GM18499 (cell line): ENCODE measurements at regions not wholly inside any gene's neighbourhood (a gene's known extent, or its start where the extent isn't known, plus 50 kb on each side); places are given as distances from the start of the nearest gene placed in this dataset.
A peak's percentile ranks its signal among the peaks of the same experiment; 100 is the strongest.
"Not testable (repeated sequence)": the region's sequence is repeated elsewhere in the genome, so short reads cannot be mapped to it uniquely, and the experiment has no call there.

Source experiments
- ATAC-seq: cut with Tn5 transposase; IDR thresholded peaks from one replicate; pipeline ENCODE4 v1.9.1; 2021; ENCODE audit warnings: moderate number of reproducible peaks; ENCODE audit not compliant: insufficient read depth, unreplicated experiment

GRCh38 chr9:90132866-90133265 lies 509.8 kb downstream of the DIRAS2 start:
- ATAC-seq, result no peak

GRCh38 chr9:90137801-90138200 lies 504.8 kb downstream of the DIRAS2 start:
- no peak for ATAC-seq

- ATAC-seq, result no peak
These were observed 502.3 kb downstream of the DIRAS2 start for GRCh38 chr9:90140131-90140818.

- no peak for ATAC-seq
These were observed 500.9 kb downstream of the DIRAS2 start for GRCh38 chr9:90141723-90142122.

- no peak for ATAC-seq
These were observed 500.0 kb downstream of the DIRAS2 start for GRCh38 chr9:90142580-90142979.

GRCh38 chr9:90147426-90147825 lies 495.2 kb downstream of the DIRAS2 start:
- no peak for ATAC-seq

- ATAC-seq, result no peak
These were observed 486.3 kb downstream of the DIRAS2 start for GRCh38 chr9:90156318-90156717.

GRCh38 chr9:90162326-90162725 lies 480.3 kb downstream of the DIRAS2 start:
- ATAC-seq, result no peak

- ATAC-seq, result no peak
These were observed 479.8 kb downstream of the DIRAS2 start for GRCh38 chr9:90162819-90163218.

GRCh38 chr9:90165281-90165680 lies 477.3 kb downstream of the DIRAS2 start:
- no peak for ATAC-seq

- ATAC-seq, result not testable (repeated sequence)
These were observed 476.2 kb downstream of the DIRAS2 start for GRCh38 chr9:90166374-90166773.

- no peak for ATAC-seq
These were observed 474.7 kb downstream of the DIRAS2 start for GRCh38 chr9:90167914-90168313.

- no peak for ATAC-seq
These were observed 473.1 kb downstream of the DIRAS2 start for GRCh38 chr9:90169490-90169889.

- ATAC-seq, result not testable (repeated sequence)
These were observed 468.7 kb downstream of the DIRAS2 start for GRCh38 chr9:90173935-90174334.

GRCh38 chr9:90174346-90174745 lies 468.3 kb downstream of the DIRAS2 start:
- ATAC-seq, result not testable (repeated sequence)

- no peak for ATAC-seq
These were observed 467.4 kb downstream of the DIRAS2 start for GRCh38 chr9:90175257-90175656.

GRCh38 chr9:90175865-90176264 lies 466.8 kb downstream of the DIRAS2 start:
- no peak for ATAC-seq

GRCh38 chr9:90176901-90177300 lies 465.7 kb downstream of the DIRAS2 start:
- ATAC-seq, result no peak

- ATAC-seq, result no peak
These were observed 462.2 kb downstream of the DIRAS2 start for GRCh38 chr9:90180381-90180780.

- ATAC-seq, result no peak
These were observed 454.0 kb downstream of the DIRAS2 start for GRCh38 chr9:90188656-90189055.

GRCh38 chr9:90189306-90189705 lies 453.3 kb downstream of the DIRAS2 start:
- ATAC-seq, result peak; percentile 70

- ATAC-seq, result not testable (repeated sequence)
These were observed 450.2 kb downstream of the DIRAS2 start for GRCh38 chr9:90192465-90192864.
